ENCODE measurements at regions not wholly inside any gene's neighbourhood (a gene's known extent, or its start where the extent isn't known, plus 50 kb on each side); places are given as distances from the start of the nearest gene placed in this dataset.

- no peak overlapping the region for H3K27ac ChIP-seq (ENCODE audit: low read depth, low read length)
- 56 to 66% (median 60%) methylated on average over 5 of the region's 5 CpGs for WGBS, 3 donors
These were observed 56.5 kb upstream of the PPARA start for GRCh38 chr22:46093796-46094195.

DNA sequence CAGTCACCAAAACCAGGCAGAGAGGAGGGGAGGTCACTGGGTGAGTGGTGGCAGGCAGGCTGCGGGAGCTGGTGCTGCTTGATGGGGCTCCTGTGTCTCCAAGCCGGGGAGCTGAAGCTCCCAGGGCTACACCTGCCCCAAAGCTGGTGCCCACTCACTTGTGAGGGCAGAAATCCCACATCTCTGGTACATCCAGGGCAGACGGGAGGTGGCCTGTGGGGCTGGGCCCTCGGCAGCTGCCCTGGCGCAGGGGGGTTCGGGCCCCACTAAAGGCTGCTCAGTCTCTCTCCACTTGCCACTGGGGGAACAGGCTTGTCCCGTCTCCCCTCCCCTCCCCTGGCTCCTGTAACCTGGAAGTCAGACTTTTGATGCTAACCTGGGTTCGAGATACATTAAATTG, 55.6 kb upstream of the PPARA start:
- WGBS, 3 donors: 87 to 88% (median 88%) methylated on average over 8 of the region's 8 CpGs
- H3K27ac ChIP-seq (ENCODE audit: low read depth, low read length): no peak overlapping the region

- H3K27ac ChIP-seq (ENCODE audit: low read depth, low read length): no peak overlapping the region
- WGBS, 3 donors: 78 to 84% (median 80%) methylated on average over 9 of the region's 9 CpGs
These were observed 54.3 kb upstream of the PPARA start for GRCh38 chr22:46096051-46096450.

DNA sequence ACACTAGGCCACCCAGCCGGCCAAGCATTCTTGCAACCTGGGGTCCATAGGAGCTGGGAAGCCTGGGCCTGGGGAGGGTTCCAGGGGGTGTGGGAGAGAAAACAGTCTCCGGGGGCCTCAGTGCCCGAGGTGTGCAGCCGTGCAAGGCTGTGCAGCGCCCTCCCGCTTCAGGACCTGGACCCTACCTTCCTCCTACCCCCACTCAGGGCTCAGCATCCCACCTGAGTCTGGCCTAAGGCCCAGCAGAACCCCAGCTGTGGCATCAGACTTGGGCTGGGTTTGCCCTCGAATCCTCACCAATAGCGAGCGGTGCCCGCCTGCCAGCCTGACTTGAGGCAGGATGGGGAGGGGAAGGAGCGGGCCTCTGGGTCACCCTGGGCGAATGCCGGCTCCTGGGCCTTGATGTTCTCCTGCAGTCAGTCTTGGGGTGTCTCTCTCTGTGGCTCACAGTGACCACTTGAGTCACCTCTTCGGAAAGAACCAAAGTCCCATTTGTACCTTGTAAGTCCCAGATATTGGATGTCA, 53.6 kb upstream of the PPARA start:
- 77 to 92% (median 87%) methylated on average over 14 of the region's 14 CpGs for WGBS, 3 donors
- H3K27ac ChIP-seq (ENCODE audit: low read depth, low read length): no peak overlapping the region

DNA sequence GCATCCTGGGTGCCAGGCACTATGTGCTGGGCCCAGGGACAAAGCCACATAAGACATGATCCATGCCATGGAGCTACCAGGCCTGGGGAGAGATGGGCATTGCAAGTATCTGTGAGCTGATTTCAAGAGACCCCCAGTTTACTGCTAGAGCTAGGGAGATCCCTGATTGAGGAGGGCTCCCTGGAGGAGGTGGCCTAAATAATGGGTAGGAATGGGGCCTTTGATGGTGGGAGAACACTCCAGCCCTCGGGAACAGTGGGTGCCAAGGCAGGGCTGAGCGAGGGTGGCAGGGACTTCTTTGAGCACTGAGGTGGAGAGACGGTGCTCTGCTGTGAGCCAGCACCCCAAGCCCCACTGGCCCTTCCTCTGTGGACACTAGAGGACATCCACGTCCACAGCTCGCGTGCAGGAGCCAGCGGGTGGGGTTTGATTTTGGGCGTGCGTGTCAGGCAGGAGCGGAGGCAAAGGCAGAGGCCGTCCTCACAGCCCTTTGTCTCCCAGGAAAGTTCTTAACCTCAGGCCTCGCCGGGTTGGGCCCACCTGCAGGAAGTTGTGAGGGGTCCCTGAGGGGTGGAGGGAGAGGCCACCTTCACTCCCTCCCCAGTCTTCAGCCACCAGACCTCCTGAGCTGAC, 52.9 kb upstream of the PPARA start:
- 77 to 78% (median 78%) methylated on average over 13 of the region's 13 CpGs for WGBS, 3 donors
- no peak overlapping the region for H3K27ac ChIP-seq (ENCODE audit: low read depth, low read length)

DNA sequence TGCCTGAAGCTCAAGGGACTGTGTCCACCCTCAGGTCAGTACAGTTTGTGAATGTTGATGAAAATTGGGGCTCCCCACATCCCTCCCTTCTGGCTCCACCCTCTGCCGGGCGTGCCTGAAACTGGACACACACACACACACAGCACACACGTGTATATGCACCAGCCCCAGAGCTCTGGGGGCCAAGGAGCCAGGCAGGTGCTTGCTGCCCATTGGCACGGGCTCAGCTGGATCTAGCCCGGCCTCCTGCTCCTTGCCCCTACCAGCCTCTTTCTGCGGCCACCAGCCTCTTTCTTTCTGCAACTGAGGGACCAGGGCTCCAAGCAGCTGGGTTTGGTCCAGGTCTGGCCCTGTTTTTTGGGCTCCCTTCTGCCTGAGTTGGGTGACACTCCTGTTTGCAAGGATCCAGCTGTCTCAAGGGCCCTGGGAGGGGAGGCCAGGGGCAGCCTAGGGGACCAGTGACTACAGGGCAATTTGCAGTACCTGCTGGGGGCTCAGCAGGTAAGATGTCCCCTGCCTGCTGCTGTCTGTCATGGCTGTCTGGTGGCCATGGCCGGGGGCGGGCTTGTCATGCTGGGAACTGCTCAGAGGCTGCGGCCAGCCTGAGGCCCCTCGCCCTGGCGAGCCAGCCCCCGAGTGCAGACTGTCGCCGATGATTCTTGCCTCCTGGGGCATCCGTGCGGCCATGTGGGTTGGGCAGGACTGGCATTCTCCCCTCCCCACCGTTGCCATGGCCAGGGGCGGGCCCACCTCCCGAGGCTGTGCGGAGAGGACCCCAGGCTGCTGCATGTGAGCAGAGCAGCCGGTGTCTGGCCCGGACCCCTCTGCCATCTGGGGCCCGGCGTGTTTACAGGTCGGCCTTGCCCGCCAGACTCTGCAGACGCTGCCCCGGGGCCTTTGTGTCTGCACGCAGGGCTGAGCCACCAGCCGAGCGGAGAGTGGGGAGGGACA, 51.5 kb upstream of the PPARA start:
- WGBS, 3 donors: 75 to 80% (median 80%) methylated on average over 31 of the region's 31 CpGs
- no peak overlapping the region for H3K27ac ChIP-seq (ENCODE audit: low read depth, low read length)

GRCh38 chr22:46099740-46100139, 50.6 kb upstream of the PPARA start:
- 58 to 70% (median 62%) methylated on average over 4 of the region's 4 CpGs for WGBS, 3 donors

DNA sequence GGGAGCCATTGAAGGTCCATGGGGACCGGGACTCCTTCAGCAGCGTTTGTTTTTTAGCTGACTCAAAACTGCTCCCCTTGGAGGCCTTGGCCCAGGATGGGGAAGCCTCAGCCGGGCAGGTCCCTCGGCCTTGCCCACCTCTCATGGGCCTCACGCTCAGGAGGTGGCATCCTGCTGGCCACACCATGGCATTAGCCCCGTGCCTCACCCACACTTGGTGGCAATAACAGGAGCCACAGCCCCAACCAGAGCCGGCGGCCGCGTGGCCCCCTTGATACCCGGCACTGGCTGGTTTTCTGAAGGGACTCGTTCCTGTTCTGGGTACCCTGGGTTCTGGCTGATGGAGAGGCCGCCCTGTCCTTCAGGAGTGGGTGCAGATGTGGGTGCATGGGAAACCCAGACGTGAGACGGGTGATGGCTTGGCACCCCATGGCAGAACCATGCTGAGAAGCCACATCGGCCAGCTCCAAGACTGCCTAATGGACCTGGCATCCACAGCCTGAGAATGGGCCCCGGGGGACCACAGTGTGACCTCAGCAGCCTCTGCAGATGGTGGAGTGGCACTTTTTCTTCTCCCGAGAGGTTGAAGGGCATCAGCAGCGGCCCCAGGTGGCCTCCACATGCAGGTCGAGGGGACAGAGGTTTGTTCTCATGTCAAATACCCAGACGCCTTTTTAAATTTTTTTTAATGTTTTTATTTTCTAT, 49.8 kb upstream of the PPARA start:
- 75 to 81% (median 77%) methylated on average over 19 to 21 of the region's 21 CpGs for WGBS, 3 donors
- no peak overlapping the region for H3K27ac ChIP-seq (ENCODE audit: low read depth, low read length)

More at GRCh38 chr22:46099740-46100139, 50.6 kb upstream of the PPARA start:
- no peak overlapping the region for H3K27ac ChIP-seq (ENCODE audit: low read depth, low read length)
